ES-I3 (cell line): ENCODE measurements at regions not wholly inside any gene's neighbourhood (a gene's known extent, or its start where the extent isn't known, plus 50 kb on each side); places are given as distances from the start of the nearest gene placed in this dataset.

Source experiments
- H3K36me3 ChIP-seq: 2 replicates; pipeline ENCODE4 v1.6.1; 2013; ENCODE audit warnings: mild to moderate bottlenecking, low read length, control low read depth, moderate library complexity; ENCODE audit not compliant: insufficient read depth
- H3K4me1 ChIP-seq: 2 replicates; pipeline ENCODE4 v1.6.1; 2013; ENCODE audit warnings: mild to moderate bottlenecking, control low read depth, low read length; ENCODE audit not compliant: insufficient read depth
- H3K9ac ChIP-seq: 2 replicates; pipeline ENCODE4 v1.6.1; 2013; ENCODE audit warnings: low read depth, mild to moderate bottlenecking, low read length, moderate library complexity
- H3K9me3 ChIP-seq: 2 replicates; pipeline ENCODE4 v1.6.1; 2013; ENCODE audit warnings: mild to moderate bottlenecking, low read length, moderate library complexity; ENCODE audit not compliant: control insufficient read depth, insufficient read depth

DNA sequence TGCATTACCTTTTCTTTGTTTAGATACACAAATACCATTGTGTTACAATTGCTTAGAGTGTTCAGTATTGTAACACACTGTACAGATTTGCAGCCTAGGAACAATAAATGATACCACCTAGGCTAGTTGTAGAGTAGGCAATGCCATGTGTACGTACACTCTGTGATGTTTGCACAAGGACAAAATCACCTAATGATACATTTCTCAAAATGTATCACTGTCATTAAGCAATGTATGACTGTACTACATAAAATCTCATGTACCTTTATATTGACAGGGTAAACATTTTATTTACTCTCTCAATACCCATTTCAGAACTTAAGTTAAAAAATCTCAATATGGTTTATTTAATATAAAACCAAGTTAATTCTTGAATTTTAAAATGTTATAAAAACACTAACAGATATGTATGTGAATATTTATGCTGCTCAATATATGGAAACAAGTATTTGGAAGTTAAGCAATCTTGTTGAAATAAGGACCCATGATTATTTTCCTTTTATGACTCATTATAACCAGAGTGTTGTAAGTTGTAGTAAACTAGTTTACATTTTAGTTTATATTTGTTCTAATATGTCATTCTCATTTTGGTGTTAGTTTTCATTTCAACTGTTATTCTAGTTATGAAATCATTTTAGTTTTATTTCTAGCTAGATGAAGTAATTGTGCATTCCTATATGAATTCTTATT is 409.2 kb downstream of the TLL1 start:
- no peaks in the 10 kb centered on the region for H3K4me1 ChIP-seq

GRCh38 chr4:166284221-166284620 is 411.2 kb downstream of the TLL1 start:
- Histone ChIP-seq H3K9me3 (no peaks in the 10 kb centered on the region), H3K9ac (no peak overlapping the region), H3K36me3 (no peaks in the 10 kb centered on the region), H3K4me1 (no peaks in the 10 kb centered on the region)

More for the DNA sequence above, 409.2 kb downstream of the TLL1 start:
- no peaks in the 10 kb centered on the region for H3K9me3 ChIP-seq
- H3K36me3 ChIP-seq: no peaks in the 10 kb centered on the region
- no peak overlapping the region for H3K9ac ChIP-seq

GRCh38 chr4:166290426-166290825 is 417.4 kb downstream of the TLL1 start:
- Histone ChIP-seq H3K9ac (no peak overlapping the region), H3K9me3 (no peaks in the 10 kb centered on the region)

GRCh38 chr4:166293556-166293955 is 420.5 kb downstream of the TLL1 start:
- Histone ChIP-seq H3K9ac (no peak overlapping the region), H3K4me1 (no peaks in the 10 kb centered on the region), H3K36me3 (no peaks in the 10 kb centered on the region), H3K9me3 (no peaks in the 10 kb centered on the region)

More at GRCh38 chr4:166290426-166290825, 417.4 kb downstream of the TLL1 start:
- H3K36me3 ChIP-seq: no peaks in the 10 kb centered on the region
- no peaks in the 10 kb centered on the region for H3K4me1 ChIP-seq

- Histone ChIP-seq H3K9ac (no peak overlapping the region), H3K9me3 (no peaks in the 10 kb centered on the region), H3K36me3 (no peaks in the 10 kb centered on the region), H3K4me1 (no peaks in the 10 kb centered on the region)
Observed at GRCh38 chr4:166301266-166301665, 428.2 kb downstream of the TLL1 start.

DNA sequence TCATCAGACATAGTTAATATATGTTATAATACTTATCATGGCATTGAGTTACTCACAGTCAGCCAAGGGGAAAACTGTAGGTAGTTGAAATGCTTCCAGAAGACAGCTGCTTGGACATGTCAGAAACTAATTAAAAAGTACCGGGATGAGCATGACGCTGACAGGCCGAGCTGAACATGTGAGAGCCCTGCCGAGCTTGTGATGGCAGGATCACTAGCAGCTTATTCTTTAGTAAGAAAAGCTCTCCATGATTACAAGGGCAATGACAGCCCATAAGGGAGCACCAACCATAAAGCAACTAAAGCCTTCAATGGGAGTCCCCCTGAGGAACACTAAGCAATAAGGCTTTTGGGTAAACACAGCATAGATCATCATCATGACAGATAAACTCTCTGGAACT is 435.6 kb downstream of the TLL1 start:
- H3K9me3 ChIP-seq: no peaks in the 10 kb centered on the region
- H3K4me1 ChIP-seq: no peaks in the 10 kb centered on the region
- H3K9ac ChIP-seq: no peak overlapping the region
- H3K36me3 ChIP-seq: no peaks in the 10 kb centered on the region

DNA sequence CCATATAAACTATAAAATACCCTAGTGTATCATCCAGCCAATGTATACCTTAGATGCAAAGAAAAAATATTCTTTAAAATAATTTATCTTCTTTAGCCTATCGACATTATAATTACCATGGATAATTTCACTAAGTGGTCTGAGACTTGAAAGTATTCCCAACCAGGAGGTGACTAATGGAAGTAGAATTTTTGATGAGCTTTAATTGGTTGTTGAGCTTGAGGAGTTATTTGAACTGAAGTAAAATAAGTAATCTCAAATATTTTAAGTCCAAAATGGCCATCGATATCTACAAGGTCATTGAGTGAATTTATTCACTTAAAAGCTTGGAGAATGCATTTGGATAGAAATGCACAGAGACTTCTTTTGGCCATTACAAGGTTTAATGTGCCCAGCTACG is 436.2 kb downstream of the TLL1 start:
- Histone ChIP-seq H3K4me1 (no peaks in the 10 kb centered on the region), H3K9me3 (no peaks in the 10 kb centered on the region), H3K36me3 (no peaks in the 10 kb centered on the region), H3K9ac (no peak overlapping the region)

DNA sequence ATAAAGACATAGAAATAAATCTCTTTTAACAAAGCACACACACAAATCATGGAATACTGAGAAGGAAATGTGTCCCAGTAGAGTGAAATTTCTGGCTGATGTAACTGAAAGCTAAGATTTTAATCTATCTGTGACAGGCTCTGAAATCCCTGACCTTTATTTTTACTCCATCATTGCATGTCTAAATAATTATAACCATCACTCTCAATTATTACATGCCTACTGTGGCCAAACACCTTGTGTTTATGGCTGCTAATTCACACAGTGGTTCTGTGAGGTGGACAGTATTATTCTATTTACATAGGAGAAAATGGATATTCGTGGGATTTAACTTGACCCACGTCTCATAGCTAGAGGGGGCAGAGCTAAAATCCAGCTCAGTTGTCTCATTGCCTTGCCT is 438.1 kb downstream of the TLL1 start:
- H3K9me3 ChIP-seq: no peaks in the 10 kb centered on the region
- H3K4me1 ChIP-seq: no peaks in the 10 kb centered on the region
- H3K9ac ChIP-seq: no peak overlapping the region
- H3K36me3 ChIP-seq: no peaks in the 10 kb centered on the region

- Histone ChIP-seq H3K4me1 (no peaks in the 10 kb centered on the region), H3K36me3 (no peaks in the 10 kb centered on the region), H3K9me3 (no peaks in the 10 kb centered on the region), H3K9ac (no peak overlapping the region)
Observed at GRCh38 chr4:166312166-166312565, 439.1 kb downstream of the TLL1 start.

DNA sequence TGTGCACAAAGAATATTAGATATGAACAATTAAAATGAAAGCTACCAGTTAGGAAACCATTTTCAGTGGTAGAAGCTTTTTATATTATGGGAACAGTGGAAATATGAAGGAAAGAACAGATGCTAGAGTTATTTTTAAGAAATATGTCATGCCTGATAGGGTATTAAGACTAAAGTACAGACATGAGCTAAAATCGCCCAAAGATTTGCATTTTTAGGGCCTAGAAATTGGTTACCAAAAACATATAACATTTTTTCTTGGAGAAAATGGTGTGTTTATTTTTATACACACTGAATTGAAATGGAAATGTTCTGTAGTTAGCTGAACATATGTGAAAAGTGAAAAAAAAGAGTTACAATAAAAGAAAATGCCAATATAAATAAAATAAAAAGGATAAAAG is 441.9 kb downstream of the TLL1 start:
- Histone ChIP-seq H3K4me1 (no peaks in the 10 kb centered on the region), H3K9ac (no peak overlapping the region), H3K36me3 (no peaks in the 10 kb centered on the region), H3K9me3 (no peaks in the 10 kb centered on the region)

- no peak overlapping the region for H3K9ac ChIP-seq
- H3K9me3 ChIP-seq: no peaks in the 10 kb centered on the region
- H3K36me3 ChIP-seq: no peaks in the 10 kb centered on the region
- no peaks in the 10 kb centered on the region for H3K4me1 ChIP-seq
Observed at GRCh38 chr4:166315721-166316467, 442.9 kb downstream of the TLL1 start.

GRCh38 chr4:166318810-166319525 is 445.9 kb downstream of the TLL1 start:
- Histone ChIP-seq H3K9ac (no peak overlapping the region), H3K9me3 (no peaks in the 10 kb centered on the region), H3K4me1 (no peaks in the 10 kb centered on the region), H3K36me3 (no peaks in the 10 kb centered on the region)

- Histone ChIP-seq H3K36me3 (no peaks in the 10 kb centered on the region), H3K4me1 (no peaks in the 10 kb centered on the region), H3K9me3 (no peaks in the 10 kb centered on the region), H3K9ac (no peak overlapping the region)
Observed at GRCh38 chr4:166323250-166323649, 450.2 kb downstream of the TLL1 start.

DNA sequence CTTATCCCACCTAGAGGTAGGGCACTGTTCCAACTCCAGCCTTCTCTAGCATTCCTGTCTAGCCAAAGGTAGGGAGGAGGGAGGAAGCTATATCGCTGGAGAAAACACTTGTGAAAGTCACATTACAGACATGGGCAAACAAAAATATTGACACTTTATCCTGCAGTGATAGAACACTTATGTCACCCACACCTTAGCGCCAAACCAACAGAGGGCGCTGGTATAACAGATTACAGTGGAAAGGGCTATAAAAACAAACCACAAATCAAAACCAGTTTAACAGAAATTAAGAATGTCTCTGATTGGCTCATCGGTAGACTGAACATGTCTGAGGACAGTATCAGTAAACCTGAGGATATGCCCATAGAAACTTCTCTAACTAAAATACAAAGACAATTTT is 451.3 kb downstream of the TLL1 start:
- no peak overlapping the region for H3K9ac ChIP-seq
- H3K4me1 ChIP-seq: no peaks in the 10 kb centered on the region
- H3K36me3 ChIP-seq: no peaks in the 10 kb centered on the region
- H3K9me3 ChIP-seq: no peaks in the 10 kb centered on the region
